ENCODE measurements at regions not wholly inside any gene's neighbourhood (a gene's known extent, or its start where the extent isn't known, plus 50 kb on each side); places are given as distances from the start of the nearest gene placed in this dataset.

DNA sequence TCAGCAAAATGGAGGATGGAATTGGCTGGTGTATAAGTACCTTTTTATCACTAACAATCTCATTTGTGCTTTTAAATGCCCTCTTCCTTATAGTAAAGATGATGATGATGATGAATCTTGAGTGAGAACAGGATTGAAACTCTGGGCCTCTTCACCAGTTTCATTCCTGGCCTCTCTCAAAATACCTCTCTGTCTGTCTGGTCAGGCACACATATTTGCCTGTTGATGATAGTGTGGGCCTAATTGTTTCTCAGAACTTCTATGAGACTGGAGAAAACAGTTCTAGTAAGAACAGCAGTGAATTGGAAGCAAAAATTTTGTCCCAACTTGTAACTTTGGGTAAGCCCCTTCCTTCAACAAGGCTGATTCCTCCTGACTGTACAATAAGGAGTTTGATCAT lies 94.4 kb upstream of the RGS4 start:
- H3K27me3 ChIP-seq (ENCODE audit: insufficient read depth, poor library complexity, severe bottlenecking) = peaks cover 2% of the 10 kb centered on the region
- TF ChIP-seq POLR2AphosphoS5 (IDR thresholded peaks at IDR 0.05; ENCODE audit: low read depth) (no peak), CTCF (IDR thresholded peaks at IDR 0.05; ENCODE audit: insufficient read depth, low read length) (no peak), SPI1 (IDR thresholded peaks at IDR 0.05; ENCODE audit: borderline replicate concordance, low read depth) (no peak), GABPA (IDR thresholded peaks at IDR 0.05; ENCODE audit: low read depth) (no peak), REST (IDR thresholded peaks at IDR 0.05; ENCODE audit: insufficient replicate concordance, low read depth) (no peak)
- H3K27ac ChIP-seq (replicated peaks) = no peak overlapping the region
- DNase-seq (ENCODE audit: low read depth in 1 of 2, low spot score in 1 of 2) = no peak
- H3K4me3 ChIP-seq (replicated peaks; ENCODE audit: insufficient read depth, low read length) = no peak overlapping the region

- TF ChIP-seq CTCF (IDR thresholded peaks at IDR 0.05; ENCODE audit: insufficient read depth, low read length) (no peak), POLR2AphosphoS5 (IDR thresholded peaks at IDR 0.05; ENCODE audit: low read depth) (no peak), REST (IDR thresholded peaks at IDR 0.05; ENCODE audit: insufficient replicate concordance, low read depth) (no peak), GABPA (IDR thresholded peaks at IDR 0.05; ENCODE audit: low read depth) (no peak), SPI1 (IDR thresholded peaks at IDR 0.05; ENCODE audit: borderline replicate concordance, low read depth) (no peak)
- no peak overlapping the region for H3K4me3 ChIP-seq (replicated peaks; ENCODE audit: insufficient read depth, low read length)
- peaks cover 2% of the 10 kb centered on the region for H3K27me3 ChIP-seq (ENCODE audit: insufficient read depth, poor library complexity, severe bottlenecking)
- H3K27ac ChIP-seq (replicated peaks) = no peak overlapping the region
- no peak for DNase-seq (ENCODE audit: low read depth in 1 of 2, low spot score in 1 of 2)
Observed at GRCh38 chr1:162973381-162973795, 95.8 kb upstream of the RGS4 start.

GRCh38 chr1:162972773-162973172 lies 96.4 kb upstream of the RGS4 start:
- H3K27me3 ChIP-seq (ENCODE audit: insufficient read depth, poor library complexity, severe bottlenecking) = peaks cover 2% of the 10 kb centered on the region
- DNase-seq (ENCODE audit: low read depth in 1 of 2, low spot score in 1 of 2) = no peak
- no peak overlapping the region for H3K4me3 ChIP-seq (replicated peaks; ENCODE audit: insufficient read depth, low read length)
- H3K27ac ChIP-seq (replicated peaks) = no peak overlapping the region
- TF ChIP-seq GABPA (IDR thresholded peaks at IDR 0.05; ENCODE audit: low read depth) (no peak), SPI1 (IDR thresholded peaks at IDR 0.05; ENCODE audit: borderline replicate concordance, low read depth) (no peak), CTCF (IDR thresholded peaks at IDR 0.05; ENCODE audit: insufficient read depth, low read length) (no peak), REST (IDR thresholded peaks at IDR 0.05; ENCODE audit: insufficient replicate concordance, low read depth) (no peak), POLR2AphosphoS5 (IDR thresholded peaks at IDR 0.05; ENCODE audit: low read depth) (no peak)
